SK-N-SH treated with all-trans-retinoic acid at 6 μM for 48 hours (cell line): ENCODE measurements at regions not wholly inside any gene's neighbourhood (a gene's known extent, or its start where the extent isn't known, plus 50 kb on each side); places are given as distances from the start of the nearest gene placed in this dataset.

ENCODE experiments used
- ATAC-seq: fragments of 200-7000 bp; cut with Tn5 transposase; 3 replicates; pipeline ENCODE4 v1.9.1; 2020; ENCODE audit warnings: mild to moderate bottlenecking, moderate library complexity
- ARNTL ChIP-seq: fragments of 450-650 bp; formaldehyde crosslinking; IDR thresholded peaks from 2 replicates; pipeline ENCODE4 v1.5.0; 2020; ENCODE audit warnings: low read depth, mild to moderate bottlenecking, moderate library complexity, borderline replicate concordance
- BACH2 ChIP-seq: fragments of 250-450 bp; sonication (Bioruptor Pico); IDR thresholded peaks from 2 replicates; pipeline ENCODE4 v1.9.0; 2021; ENCODE audit warnings: mild to moderate bottlenecking, borderline replicate concordance
- CSDC2 ChIP-seq: fragments of 250-450 bp; sonication (Bioruptor Pico); IDR thresholded peaks from 2 replicates; pipeline ENCODE4 v1.5.0; 2020; ENCODE audit warnings: mild to moderate bottlenecking, moderate library complexity
- ESRRG ChIP-seq: fragments of 250-450 bp; sonication (Bioruptor Pico); IDR thresholded peaks from 2 replicates; pipeline ENCODE4 v1.6.1; 2021; ENCODE audit warnings: mild to moderate bottlenecking
- GLIS3 ChIP-seq: fragments of 250-450 bp; sonication (Bioruptor Pico); IDR thresholded peaks from 2 replicates; pipeline ENCODE4 v1.5.0; 2020; ENCODE audit warnings: mild to moderate bottlenecking, moderate library complexity
- PPARA ChIP-seq: fragments of 250-450 bp; sonication (Bioruptor Pico); IDR thresholded peaks from 2 replicates; pipeline ENCODE4 v1.5.0; 2020; ENCODE audit warnings: mild to moderate bottlenecking, borderline replicate concordance
- RARB ChIP-seq: fragments of 250-450 bp; sonication (Bioruptor Pico); IDR thresholded peaks from 2 replicates; pipeline ENCODE4 v1.8.0; 2021; ENCODE audit warnings: mild to moderate bottlenecking, moderate library complexity
- SNAI2 ChIP-seq: fragments of 250-450 bp; sonication (Bioruptor Pico); IDR thresholded peaks from 2 replicates; pipeline ENCODE4 v1.5.0; 2020; ENCODE audit warnings: mild to moderate bottlenecking, moderate library complexity
- TCF4 ChIP-seq: fragments of 250-450 bp; sonication (Bioruptor Pico); IDR thresholded peaks from 2 replicates; pipeline ENCODE4 v1.8.0; 2021; ENCODE audit warnings: mild to moderate bottlenecking, moderate library complexity, borderline replicate concordance
- TOX ChIP-seq: fragments of 250-450 bp; sonication (Bioruptor Pico); IDR thresholded peaks from 2 replicates; pipeline ENCODE4 v1.8.0; 2021; ENCODE audit warnings: mild to moderate bottlenecking, moderate library complexity, borderline replicate concordance
- ZFP3 ChIP-seq: fragments of 250-450 bp; sonication (Bioruptor Pico); IDR thresholded peaks from 2 replicates; pipeline ENCODE4 v1.5.0; 2020; ENCODE audit warnings: mild to moderate bottlenecking, moderate library complexity
- ZFP30 ChIP-seq: fragments of 450-650 bp; formaldehyde crosslinking; IDR thresholded peaks from 2 replicates; pipeline ENCODE4 v1.5.0; 2022; ENCODE audit warnings: mild to moderate bottlenecking, moderate library complexity
- ZNF565 ChIP-seq: fragments of 450-650 bp; formaldehyde crosslinking; conservative IDR thresholded peaks from 2 replicates; pipeline ENCODE4 v1.5.0; 2020; ENCODE audit warnings: low read depth, mild to moderate bottlenecking, moderate library complexity
- ZNF70 ChIP-seq: fragments of 450-650 bp; formaldehyde crosslinking; IDR thresholded peaks from 2 replicates; pipeline ENCODE4 v1.5.0; 2020; ENCODE audit warnings: mild to moderate bottlenecking, moderate library complexity
- ZNF8 ChIP-seq: fragments of 450-650 bp; formaldehyde crosslinking; IDR thresholded peaks from 2 replicates; pipeline ENCODE4 v1.5.0; 2020; ENCODE audit warnings: mild to moderate bottlenecking, moderate library complexity
- TF ChIP-seq, protein P1 (sequence below): fragments of 250-450 bp; sonication (Bioruptor Pico); IDR thresholded peaks from 2 replicates; pipeline ENCODE4 v1.5.0; 2020; ENCODE audit warnings: mild to moderate bottlenecking, moderate library complexity
- TF ChIP-seq, protein P2 (sequence below): fragments of 250-450 bp; sonication (Bioruptor Pico); IDR thresholded peaks from 2 replicates; pipeline ENCODE4 v1.5.1; 2021; ENCODE audit warnings: mild to moderate bottlenecking, moderate library complexity
- TF ChIP-seq, protein P3 (sequence below): fragments of 250-450 bp; sonication (Bioruptor Pico); IDR thresholded peaks from 2 replicates; pipeline ENCODE4 v1.8.0; 2021; ENCODE audit warnings: low read depth, mild to moderate bottlenecking, moderate library complexity, borderline replicate concordance
- TF ChIP-seq, protein P4 (sequence below): fragments of 250-450 bp; sonication (Bioruptor Pico); IDR thresholded peaks from 2 replicates; pipeline ENCODE4 v1.8.0; 2020; ENCODE audit warnings: mild to moderate bottlenecking, moderate library complexity, borderline replicate concordance
- TF ChIP-seq, protein P5 (sequence below): fragments of 250-450 bp; sonication (Bioruptor Pico); IDR thresholded peaks from 2 replicates; pipeline ENCODE4 v1.5.1; 2020; ENCODE audit warnings: low read depth, mild to moderate bottlenecking, moderate library complexity

DNA sequence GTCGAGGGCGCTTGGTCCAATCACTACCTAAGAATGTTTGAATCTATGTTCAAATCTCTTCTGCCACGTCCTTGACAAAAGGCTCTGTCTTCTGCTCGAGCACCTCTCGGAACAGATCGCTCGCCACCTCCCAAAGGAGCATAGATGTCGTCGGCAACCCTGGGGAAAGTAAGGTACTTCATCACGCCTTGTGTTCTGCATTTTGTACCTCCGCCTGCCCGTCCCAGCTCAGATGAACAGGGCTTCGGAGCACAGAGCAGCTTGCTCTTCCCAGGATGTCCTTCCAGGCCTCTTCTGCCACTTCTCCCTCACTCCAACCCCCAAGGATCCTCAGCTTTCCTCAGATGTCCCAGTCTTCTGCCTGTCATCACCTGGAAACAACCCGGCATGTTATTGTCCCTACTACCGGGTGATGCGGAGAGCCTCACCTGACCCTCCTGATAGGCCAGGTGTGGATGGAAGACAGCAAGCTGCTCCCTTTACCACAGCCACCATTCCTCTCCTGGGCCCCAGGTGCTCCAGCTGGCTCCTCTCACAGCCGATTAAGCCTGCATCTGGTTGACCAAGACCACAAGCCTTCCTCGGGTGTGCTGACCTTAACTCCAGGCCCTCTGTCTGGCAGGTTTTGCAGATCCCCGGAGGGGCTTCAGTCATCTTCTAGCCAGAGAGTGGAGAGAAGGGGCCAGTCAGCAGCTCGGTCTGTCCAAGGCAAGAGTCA, 270.5 kb downstream of the FAM43A start:
- ATAC-seq = no peak
- TF ChIP-seq, protein P1, sequence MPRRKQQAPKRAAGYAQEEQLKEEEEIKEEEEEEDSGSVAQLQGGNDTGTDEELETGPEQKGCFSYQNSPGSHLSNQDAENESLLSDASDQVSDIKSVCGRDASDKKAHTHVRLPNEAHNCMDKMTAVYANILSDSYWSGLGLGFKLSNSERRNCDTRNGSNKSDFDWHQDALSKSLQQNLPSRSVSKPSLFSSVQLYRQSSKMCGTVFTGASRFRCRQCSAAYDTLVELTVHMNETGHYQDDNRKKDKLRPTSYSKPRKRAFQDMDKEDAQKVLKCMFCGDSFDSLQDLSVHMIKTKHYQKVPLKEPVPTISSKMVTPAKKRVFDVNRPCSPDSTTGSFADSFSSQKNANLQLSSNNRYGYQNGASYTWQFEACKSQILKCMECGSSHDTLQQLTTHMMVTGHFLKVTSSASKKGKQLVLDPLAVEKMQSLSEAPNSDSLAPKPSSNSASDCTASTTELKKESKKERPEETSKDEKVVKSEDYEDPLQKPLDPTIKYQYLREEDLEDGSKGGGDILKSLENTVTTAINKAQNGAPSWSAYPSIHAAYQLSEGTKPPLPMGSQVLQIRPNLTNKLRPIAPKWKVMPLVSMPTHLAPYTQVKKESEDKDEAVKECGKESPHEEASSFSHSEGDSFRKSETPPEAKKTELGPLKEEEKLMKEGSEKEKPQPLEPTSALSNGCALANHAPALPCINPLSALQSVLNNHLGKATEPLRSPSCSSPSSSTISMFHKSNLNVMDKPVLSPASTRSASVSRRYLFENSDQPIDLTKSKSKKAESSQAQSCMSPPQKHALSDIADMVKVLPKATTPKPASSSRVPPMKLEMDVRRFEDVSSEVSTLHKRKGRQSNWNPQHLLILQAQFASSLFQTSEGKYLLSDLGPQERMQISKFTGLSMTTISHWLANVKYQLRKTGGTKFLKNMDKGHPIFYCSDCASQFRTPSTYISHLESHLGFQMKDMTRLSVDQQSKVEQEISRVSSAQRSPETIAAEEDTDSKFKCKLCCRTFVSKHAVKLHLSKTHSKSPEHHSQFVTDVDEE (CRISPR knock-in tag) = no peak
- TF ChIP-seq ZFP3 (CRISPR knock-in tag) = no peak
- no peak for TF ChIP-seq ARNTL (CRISPR knock-in tag)
- no peak for TF ChIP-seq TCF4 (CRISPR knock-in tag)
- no peak for TF ChIP-seq ZNF565 (CRISPR knock-in tag)
- TF ChIP-seq, protein P2, sequence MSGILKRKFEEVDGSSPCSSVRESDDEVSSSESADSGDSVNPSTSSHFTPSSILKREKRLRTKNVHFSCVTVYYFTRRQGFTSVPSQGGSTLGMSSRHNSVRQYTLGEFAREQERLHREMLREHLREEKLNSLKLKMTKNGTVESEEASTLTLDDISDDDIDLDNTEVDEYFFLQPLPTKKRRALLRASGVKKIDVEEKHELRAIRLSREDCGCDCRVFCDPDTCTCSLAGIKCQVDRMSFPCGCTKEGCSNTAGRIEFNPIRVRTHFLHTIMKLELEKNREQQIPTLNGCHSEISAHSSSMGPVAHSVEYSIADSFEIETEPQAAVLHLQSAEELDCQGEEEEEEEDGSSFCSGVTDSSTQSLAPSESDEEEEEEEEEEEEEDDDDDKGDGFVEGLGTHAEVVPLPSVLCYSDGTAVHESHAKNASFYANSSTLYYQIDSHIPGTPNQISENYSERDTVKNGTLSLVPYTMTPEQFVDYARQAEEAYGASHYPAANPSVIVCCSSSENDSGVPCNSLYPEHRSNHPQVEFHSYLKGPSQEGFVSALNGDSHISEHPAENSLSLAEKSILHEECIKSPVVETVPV (CRISPR knock-in tag) = no peak
- no peak for TF ChIP-seq CSDC2 (CRISPR knock-in tag)
- TF ChIP-seq, protein P3, sequence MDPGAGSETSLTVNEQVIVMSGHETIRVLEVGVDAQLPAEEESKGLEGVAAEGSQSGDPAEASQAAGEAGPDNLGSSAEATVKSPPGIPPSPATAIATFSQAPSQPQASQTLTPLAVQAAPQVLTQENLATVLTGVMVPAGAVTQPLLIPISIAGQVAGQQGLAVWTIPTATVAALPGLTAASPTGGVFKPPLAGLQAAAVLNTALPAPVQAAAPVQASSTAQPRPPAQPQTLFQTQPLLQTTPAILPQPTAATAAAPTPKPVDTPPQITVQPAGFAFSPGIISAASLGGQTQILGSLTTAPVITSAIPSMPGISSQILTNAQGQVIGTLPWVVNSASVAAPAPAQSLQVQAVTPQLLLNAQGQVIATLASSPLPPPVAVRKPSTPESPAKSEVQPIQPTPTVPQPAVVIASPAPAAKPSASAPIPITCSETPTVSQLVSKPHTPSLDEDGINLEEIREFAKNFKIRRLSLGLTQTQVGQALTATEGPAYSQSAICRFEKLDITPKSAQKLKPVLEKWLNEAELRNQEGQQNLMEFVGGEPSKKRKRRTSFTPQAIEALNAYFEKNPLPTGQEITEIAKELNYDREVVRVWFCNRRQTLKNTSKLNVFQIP (CRISPR knock-in tag) = no peak
- TF ChIP-seq, protein P4, sequence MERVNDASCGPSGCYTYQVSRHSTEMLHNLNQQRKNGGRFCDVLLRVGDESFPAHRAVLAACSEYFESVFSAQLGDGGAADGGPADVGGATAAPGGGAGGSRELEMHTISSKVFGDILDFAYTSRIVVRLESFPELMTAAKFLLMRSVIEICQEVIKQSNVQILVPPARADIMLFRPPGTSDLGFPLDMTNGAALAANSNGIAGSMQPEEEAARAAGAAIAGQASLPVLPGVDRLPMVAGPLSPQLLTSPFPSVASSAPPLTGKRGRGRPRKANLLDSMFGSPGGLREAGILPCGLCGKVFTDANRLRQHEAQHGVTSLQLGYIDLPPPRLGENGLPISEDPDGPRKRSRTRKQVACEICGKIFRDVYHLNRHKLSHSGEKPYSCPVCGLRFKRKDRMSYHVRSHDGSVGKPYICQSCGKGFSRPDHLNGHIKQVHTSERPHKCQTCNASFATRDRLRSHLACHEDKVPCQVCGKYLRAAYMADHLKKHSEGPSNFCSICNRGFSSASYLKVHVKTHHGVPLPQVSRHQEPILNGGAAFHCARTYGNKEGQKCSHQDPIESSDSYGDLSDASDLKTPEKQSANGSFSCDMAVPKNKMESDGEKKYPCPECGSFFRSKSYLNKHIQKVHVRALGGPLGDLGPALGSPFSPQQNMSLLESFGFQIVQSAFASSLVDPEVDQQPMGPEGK (CRISPR knock-in tag) = no peak
- TF ChIP-seq ZNF70 = no peak
- no peak for TF ChIP-seq RARB
- TF ChIP-seq TOX = no peak
- no peak for TF ChIP-seq SNAI2 (CRISPR knock-in tag)
- TF ChIP-seq, protein P5, sequence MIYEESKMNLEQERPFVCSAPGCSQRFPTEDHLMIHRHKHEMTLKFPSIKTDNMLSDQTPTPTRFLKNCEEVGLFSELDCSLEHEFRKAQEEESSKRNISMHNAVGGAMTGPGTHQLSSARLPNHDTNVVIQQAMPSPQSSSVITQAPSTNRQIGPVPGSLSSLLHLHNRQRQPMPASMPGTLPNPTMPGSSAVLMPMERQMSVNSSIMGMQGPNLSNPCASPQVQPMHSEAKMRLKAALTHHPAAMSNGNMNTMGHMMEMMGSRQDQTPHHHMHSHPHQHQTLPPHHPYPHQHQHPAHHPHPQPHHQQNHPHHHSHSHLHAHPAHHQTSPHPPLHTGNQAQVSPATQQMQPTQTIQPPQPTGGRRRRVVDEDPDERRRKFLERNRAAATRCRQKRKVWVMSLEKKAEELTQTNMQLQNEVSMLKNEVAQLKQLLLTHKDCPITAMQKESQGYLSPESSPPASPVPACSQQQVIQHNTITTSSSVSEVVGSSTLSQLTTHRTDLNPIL (CRISPR knock-in tag) = no peak
- TF ChIP-seq ZFP30 = no peak
- no peak for TF ChIP-seq ZNF8 (CRISPR knock-in tag)
- TF ChIP-seq ESRRG (CRISPR knock-in tag) = no peak
- TF ChIP-seq BACH2 (CRISPR knock-in tag) = no peak

DNA sequence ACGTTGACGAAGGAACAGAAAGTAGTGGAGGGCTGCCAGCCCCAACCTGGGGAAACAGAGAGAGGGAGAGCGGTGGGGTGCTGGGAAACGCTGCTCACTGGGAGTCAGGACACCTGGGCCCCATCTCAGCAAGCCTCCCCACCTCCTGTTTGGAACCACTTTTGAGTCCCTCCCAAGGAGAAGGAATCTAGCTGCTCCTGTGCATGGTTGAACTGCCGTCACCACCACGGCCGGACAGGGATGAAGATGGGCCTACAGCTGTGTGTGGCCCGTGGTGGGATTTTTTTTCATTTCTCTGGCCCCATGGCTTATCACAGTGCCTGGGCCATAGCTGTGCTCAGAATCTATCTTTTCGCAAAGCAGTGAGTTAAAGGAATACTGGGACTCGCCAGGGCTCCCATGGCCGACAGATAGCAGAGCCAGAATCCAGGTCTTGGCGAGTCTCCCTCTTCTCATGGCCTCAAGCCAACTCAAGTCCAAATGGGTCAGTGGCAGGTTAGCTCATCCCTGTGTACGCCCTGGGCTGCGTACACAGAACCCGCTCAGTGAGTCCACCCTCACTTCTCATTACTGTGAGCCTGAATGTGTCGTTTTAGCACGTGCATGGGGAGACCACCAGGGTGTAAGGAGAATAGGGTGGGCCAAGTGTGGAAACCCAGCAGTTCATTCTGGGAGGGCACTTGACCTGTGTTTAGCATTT, 271.2 kb downstream of the FAM43A start:
- TF ChIP-seq RARB = no peak
- no peak for TF ChIP-seq GLIS3 (CRISPR knock-in tag)
- TF ChIP-seq ESRRG (CRISPR knock-in tag) = no peak
- no peak for TF ChIP-seq PPARA
- TF ChIP-seq ZNF565 (CRISPR knock-in tag) = no peak
- ATAC-seq = no peak

DNA sequence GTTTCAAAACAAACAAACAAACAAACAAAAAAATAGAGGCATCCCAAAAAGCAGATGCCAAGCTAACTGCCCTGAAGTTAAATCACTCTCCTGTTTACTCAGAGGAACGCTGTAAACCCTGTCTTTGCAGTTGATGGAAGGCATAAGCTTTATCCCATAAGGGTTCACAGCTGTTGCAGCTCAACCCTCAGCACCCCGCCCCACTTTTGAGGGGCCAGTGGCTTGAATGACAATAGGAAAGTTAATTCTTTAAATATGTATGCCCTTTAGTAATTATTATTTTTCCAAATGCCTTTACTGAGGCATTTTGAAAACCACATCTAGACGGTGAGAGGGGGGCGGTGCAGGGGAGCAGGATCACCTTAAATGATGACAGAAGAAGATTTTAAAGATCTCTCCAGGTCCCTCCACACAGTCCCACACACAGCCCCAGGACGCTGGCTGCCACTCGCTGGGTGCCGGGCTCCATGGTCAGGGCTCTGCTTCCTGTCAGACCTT, 272.1 kb downstream of the FAM43A start:
- TF ChIP-seq TOX = no peak
- ATAC-seq = no peak
